ENCODE measurements at regions not wholly inside any gene's neighbourhood (a gene's known extent, or its start where the extent isn't known, plus 50 kb on each side); places are given as distances from the start of the nearest gene placed in this dataset.
A peak's percentile ranks its signal among the peaks of the same experiment; 100 is the strongest.

- WGBS, 2 donors, result 90 to 93% methylated on average over 2 of the region's 2 CpGs
- H3K4me3 ChIP-seq, result no peak overlapping the region
- no peaks in the 10 kb centered on the region for H3K27me3 ChIP-seq
- intact Hi-C loops (cut with DNase I; ENCODE audit: low total_unique reads), result no loop called here
- H3K4me1 ChIP-seq, result peaks cover 10% of the 10 kb centered on the region
- TF ChIP-seq POLR2A (IDR thresholded peaks at IDR 0.05) (no peak), CTCF (IDR thresholded peaks at IDR 0.05) (no peak)
- no peaks in the 10 kb centered on the region for H3K9me3 ChIP-seq
- no peak for DNase-seq
- no peaks in the 10 kb centered on the region for H3K36me3 ChIP-seq (ENCODE audit: low read depth, missing control alignments)
- H3K27ac ChIP-seq, result no peak overlapping the region
Measured at GRCh38 chr11:86745571-86745970, 54.8 kb upstream of the PRSS23 start.

- Histone ChIP-seq H3K4me1 (peaks cover 17% of the 10 kb centered on the region), H3K36me3 (ENCODE audit: low read depth, missing control alignments) (no peaks in the 10 kb centered on the region), H3K9me3 (no peaks in the 10 kb centered on the region), H3K4me3 (no peak overlapping the region), H3K27ac (no peak overlapping the region), H3K27me3 (no peaks in the 10 kb centered on the region)
- DNase-seq, result no peak
- intact Hi-C loops (cut with DNase I; ENCODE audit: low total_unique reads), result no loop called here
- no peak for TF ChIP-seq POLR2A (IDR thresholded peaks at IDR 0.05)
- no peak for TF ChIP-seq CTCF (IDR thresholded peaks at IDR 0.05)
- 89 to 95% methylated on average over 7 of the region's 7 CpGs for WGBS, 2 donors
Measured at GRCh38 chr11:86743223-86744118, 56.9 kb upstream of the PRSS23 start.

- Histone ChIP-seq H3K4me1 (peaks cover 17% of the 10 kb centered on the region), H3K9me3 (no peaks in the 10 kb centered on the region), H3K4me3 (no peak overlapping the region), H3K27me3 (no peaks in the 10 kb centered on the region), H3K36me3 (ENCODE audit: low read depth, missing control alignments) (no peaks in the 10 kb centered on the region), H3K27ac (peak overlapping the region in 1 of 2 donors; percentile 83)
- intact Hi-C loops (cut with DNase I; ENCODE audit: low total_unique reads), result no loop called here
- TF ChIP-seq POLR2A (IDR thresholded peaks at IDR 0.05), result no peak
- TF ChIP-seq CTCF (IDR thresholded peaks at IDR 0.05), result no peak
- no peak for DNase-seq
- WGBS, 2 donors, result 89 to 94% methylated on average over 6 of the region's 6 CpGs
Measured at GRCh38 chr11:86741839-86742805, 58.2 kb upstream of the PRSS23 start.

GRCh38 chr11:86741484-86741835 lies 58.9 kb upstream of the PRSS23 start:
- no peak overlapping the region for H3K4me3 ChIP-seq
- peak overlapping the region; percentile 74 to 83 for H3K27ac ChIP-seq
- no peaks in the 10 kb centered on the region for H3K36me3 ChIP-seq (ENCODE audit: low read depth, missing control alignments)
- no peaks in the 10 kb centered on the region for H3K9me3 ChIP-seq
- peaks cover 17% of the 10 kb centered on the region for H3K4me1 ChIP-seq
- no peaks in the 10 kb centered on the region for H3K27me3 ChIP-seq
- TF ChIP-seq POLR2A (IDR thresholded peaks at IDR 0.05), result no peak
- no peak for TF ChIP-seq CTCF (IDR thresholded peaks at IDR 0.05)
- intact Hi-C loops (cut with DNase I; ENCODE audit: low total_unique reads), result no loop called here
- no peak for DNase-seq
